Naive thymus-derived CD4-positive, alpha-beta T cell (primary cell): ENCODE measurements at regions not wholly inside any gene's neighbourhood (a gene's known extent, or its start where the extent isn't known, plus 50 kb on each side); places are given as distances from the start of the nearest gene placed in this dataset.

ENCODE experiments used
- ATAC-seq: fragments of 150-1000 bp; cut with Tn5 transposase; 2 replicates; pipeline ENCODE4 v1.10.0; 2021; ENCODE audit warnings: mild to moderate bottlenecking, moderate library complexity
- CTCF ChIA-PET: fragments of 350-600 bp; sonication (Branson Sonifier 250); formaldehyde crosslinking; loops from one replicate; lab custom pipeline; 2021; ENCODE audit warnings: antibody characterized with exemption; lab: Charles Lee
- POLR2A ChIA-PET: fragments of 350-600 bp; sonication (Branson Sonifier 250); formaldehyde crosslinking; loops from one replicate; lab custom pipeline; 2021; ENCODE audit warnings: antibody characterized with exemption, inconsistent platforms; lab: Charles Lee
- DNase-seq, 9 donors: peaks; one replicate each; pipeline versions ENCODE4 v3.0.0 to v3.0.0-alpha.2; 2020 to 2022; ENCODE audit warnings: mixed read lengths in 1 of 9
- H3K27ac ChIP-seq: one replicate; pipeline ENCODE4 v1.7.0; 2013; ENCODE audit warnings: mild to moderate bottlenecking, low read depth, low read length, moderate library complexity
- H3K27me3 ChIP-seq, 2 donors: one replicate each; pipeline ENCODE4 v1.7.0; 2013; ENCODE audit warnings: low read length in 2 of 2, mild to moderate bottlenecking in 2 of 2, moderate library complexity in 2 of 2; ENCODE audit not compliant: control insufficient read depth in 2 of 2, insufficient read depth in 2 of 2
- H3K36me3 ChIP-seq, 3 experiments: 1 replicate in 2 of 3; 2 replicates in 1 of 3; pipeline ENCODE4 v1.7.0; 2013; ENCODE audit warnings: low read length in 3 of 3, mild to moderate bottlenecking in 3 of 3, moderate library complexity in 1 of 3; ENCODE audit not compliant: insufficient read depth in 3 of 3, control insufficient read depth in 2 of 3
- H3K4me1 ChIP-seq, 2 donors: one replicate each; pipeline ENCODE4 v1.7.0; 2013; ENCODE audit warnings: low read length in 2 of 2, mild to moderate bottlenecking in 2 of 2, moderate library complexity in 1 of 2; ENCODE audit not compliant: control insufficient read depth in 2 of 2, insufficient read depth in 2 of 2
- H3K4me3 ChIP-seq: 2 replicates; pipeline ENCODE4 v1.7.0; 2013; ENCODE audit warnings: mild to moderate bottlenecking, low read length
- H3K9me3 ChIP-seq, 3 experiments: 1 replicate in 2 of 3; 2 replicates in 1 of 3; pipeline ENCODE4 v1.7.0; 2013; ENCODE audit warnings: low read length in 3 of 3; ENCODE audit not compliant: control insufficient read depth in 2 of 3
- H3K27ac Mint-ChIP-seq, 9 donors: one replicate each; pipeline ENCODE4 v1.8.0; 2020 to 2022; ENCODE audit warnings: mixed read lengths in 9 of 9, mild to moderate bottlenecking in 8 of 9, moderate library complexity in 5 of 9, inconsistent platforms in 2 of 9
- H3K27me3 Mint-ChIP-seq, 5 donors: one replicate each; pipeline ENCODE4 v1.8.0; 2021 to 2022; ENCODE audit warnings: mixed read lengths in 5 of 5, mild to moderate bottlenecking in 1 of 5
- H3K36me3 Mint-ChIP-seq, 5 donors: one replicate each; pipeline ENCODE4 v1.8.0; 2020 to 2022; ENCODE audit warnings: mixed read lengths in 5 of 5, mild to moderate bottlenecking in 3 of 5, inconsistent platforms in 1 of 5
- H3K4me1 Mint-ChIP-seq, 7 donors: one replicate each; pipeline ENCODE4 v1.8.0; 2020 to 2022; ENCODE audit warnings: mixed read lengths in 7 of 7, mild to moderate bottlenecking in 3 of 7, inconsistent platforms in 1 of 7
- H3K4me3 Mint-ChIP-seq, 10 donors: one replicate each; pipeline ENCODE4 v1.8.0; 2020 to 2022; ENCODE audit warnings: mild to moderate bottlenecking in 10 of 10, mixed read lengths in 10 of 10, moderate library complexity in 6 of 10, inconsistent platforms in 2 of 10
- H3K9me3 Mint-ChIP-seq, 11 donors: one replicate each; pipeline ENCODE4 v1.8.0; 2020 to 2022; ENCODE audit warnings: mixed read lengths in 11 of 11, mild to moderate bottlenecking in 4 of 11, inconsistent platforms in 1 of 11, moderate library complexity in 1 of 11
- intact Hi-C, 2 donors: fragments of 100-400 bp; cut with micrococcal nuclease; formaldehyde crosslinking; loops; one replicate each; pipeline ENCODE4 v1.15.1; 2023

- H3K4me1 Mint-ChIP-seq, result no peaks in the 10 kb centered on the region
Observed at GRCh38 chr10:107498983-107499382, 334.5 kb upstream of the SORCS1 start.

DNA sequence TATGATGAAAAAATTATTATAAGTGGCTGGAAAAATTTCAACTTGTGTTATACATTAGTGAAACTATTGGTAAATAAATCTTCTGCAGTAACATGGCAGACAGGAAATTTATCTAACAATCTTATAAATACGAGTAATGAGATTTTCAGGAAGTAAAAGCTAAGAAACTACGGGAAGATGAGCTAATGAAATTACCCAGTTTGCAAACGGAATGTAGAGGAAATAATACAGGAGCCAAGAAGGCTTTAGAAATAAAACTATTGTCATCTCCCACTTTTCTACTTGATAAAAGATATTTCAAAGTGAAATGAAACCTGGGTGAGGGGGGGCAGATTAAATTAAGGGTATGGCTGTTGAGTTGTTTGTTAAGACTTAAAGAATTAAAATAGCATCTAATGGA is 332.5 kb upstream of the SORCS1 start:
- Mint-ChIP-seq H3K4me1 (no peaks in the 10 kb centered on the region), H3K27ac (no peak overlapping the region), H3K27me3 (no peaks in the 10 kb centered on the region), H3K4me3 (no peak overlapping the region), H3K9me3 (peaks cover 0 to 24% (median 8%) of the 10 kb centered on the region in 11 donors), H3K36me3 (no peaks in the 10 kb centered on the region)
- no peak for DNase-seq
- Histone ChIP-seq H3K27ac (no peak overlapping the region), H3K4me3 (no peak overlapping the region), H3K36me3 (no peaks in the 10 kb centered on the region), H3K27me3 (no peaks in the 10 kb centered on the region), H3K9me3 (no peaks in the 10 kb centered on the region), H3K4me1 (no peaks in the 10 kb centered on the region)
- ChIA-PET CTCF (no interaction called here), POLR2A (no interaction called here)
- intact Hi-C loops, result no loop called here
- no peak for ATAC-seq

More at GRCh38 chr10:107498983-107499382, 334.5 kb upstream of the SORCS1 start:
- H3K27me3 Mint-ChIP-seq, result no peaks in the 10 kb centered on the region
- H3K9me3 Mint-ChIP-seq, result peaks cover 0 to 26% (median 11%) of the 10 kb centered on the region in 11 donors
- ChIA-PET CTCF (no interaction called here), POLR2A (no interaction called here)
- no peaks in the 10 kb centered on the region for H3K4me1 ChIP-seq
- no peaks in the 10 kb centered on the region for H3K36me3 ChIP-seq
- no peak overlapping the region for H3K27ac Mint-ChIP-seq
- no peak overlapping the region for H3K4me3 Mint-ChIP-seq
- intact Hi-C loops, result no loop called here
- no peaks in the 10 kb centered on the region for H3K36me3 Mint-ChIP-seq
- ATAC-seq, result no peak
- H3K4me3 ChIP-seq, result no peak overlapping the region
- H3K27me3 ChIP-seq, result no peaks in the 10 kb centered on the region
- H3K9me3 ChIP-seq, result peaks cover 0 to 6% (median 0%) of the 10 kb centered on the region in 3 experiments
- no peak overlapping the region for H3K27ac ChIP-seq
- no peak for DNase-seq

DNA sequence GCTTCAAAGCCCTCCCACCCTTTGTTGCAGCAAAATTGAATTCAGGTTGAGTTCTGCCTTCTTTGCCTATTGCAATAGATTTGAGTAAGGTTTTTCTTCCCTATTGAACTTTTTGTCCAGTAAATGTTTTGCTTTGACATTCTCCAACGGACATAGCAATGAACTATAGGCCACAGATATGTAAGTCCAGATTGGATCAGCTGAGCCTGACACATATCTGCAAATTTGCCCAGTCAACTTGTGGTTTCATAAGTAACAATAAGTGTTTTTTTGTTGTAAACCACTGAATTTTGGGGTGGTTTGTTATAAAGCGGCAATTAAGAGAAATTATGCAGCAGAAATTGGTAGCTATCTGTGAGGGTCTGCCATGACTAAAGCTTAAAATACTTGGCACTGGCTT is 332.1 kb upstream of the SORCS1 start:
- H3K36me3 Mint-ChIP-seq, result no peaks in the 10 kb centered on the region
- Histone ChIP-seq H3K27ac (no peak overlapping the region), H3K9me3 (no peaks in the 10 kb centered on the region), H3K36me3 (no peaks in the 10 kb centered on the region), H3K4me1 (no peaks in the 10 kb centered on the region), H3K27me3 (no peaks in the 10 kb centered on the region), H3K4me3 (no peak overlapping the region)
- H3K4me3 Mint-ChIP-seq, result no peak overlapping the region
- ChIA-PET POLR2A (no interaction called here), CTCF (no interaction called here)
- no peaks in the 10 kb centered on the region for H3K4me1 Mint-ChIP-seq
- intact Hi-C loops, result no loop called here
- ATAC-seq (no peak), DNase-seq (no peak)
- H3K27ac Mint-ChIP-seq, result no peak overlapping the region
- no peaks in the 10 kb centered on the region for H3K27me3 Mint-ChIP-seq
- peaks cover 0 to 23% (median 7%) of the 10 kb centered on the region in 11 donors for H3K9me3 Mint-ChIP-seq

- POLR2A ChIA-PET, result no interaction called here
Observed at GRCh38 chr10:107492389-107492788, 327.9 kb upstream of the SORCS1 start.

DNA sequence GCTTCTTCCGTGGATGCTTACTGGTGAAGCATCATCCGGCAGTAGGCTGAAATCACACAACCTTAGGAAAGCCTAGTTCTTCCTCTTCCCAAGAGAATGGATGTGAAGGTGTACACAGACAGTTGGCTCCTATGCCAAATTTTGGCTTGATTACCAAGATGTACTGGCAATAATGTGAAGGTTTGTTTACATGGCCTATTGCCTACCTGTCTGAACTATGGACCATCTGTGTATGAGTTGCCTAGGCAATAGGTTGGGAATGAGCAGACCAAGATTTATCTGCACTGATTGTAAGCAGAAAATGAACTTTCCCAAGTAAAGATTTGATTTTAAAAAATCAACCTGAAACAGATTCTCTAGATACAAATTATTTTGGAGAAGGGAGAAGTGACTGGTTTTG is 325.9 kb upstream of the SORCS1 start:
- no peaks in the 10 kb centered on the region for H3K4me1 ChIP-seq
- Mint-ChIP-seq H3K27ac (no peak overlapping the region), H3K36me3 (no peaks in the 10 kb centered on the region), H3K27me3 (no peaks in the 10 kb centered on the region), H3K9me3 (peaks cover 0 to 20% (median 2%) of the 10 kb centered on the region in 11 donors), H3K4me3 (no peak overlapping the region), H3K4me1 (no peaks in the 10 kb centered on the region)
- H3K4me3 ChIP-seq, result no peak overlapping the region
- intact Hi-C loops, result no loop called here
- no peaks in the 10 kb centered on the region for H3K9me3 ChIP-seq
- no peak for DNase-seq
- no peaks in the 10 kb centered on the region for H3K36me3 ChIP-seq
- no peaks in the 10 kb centered on the region for H3K27me3 ChIP-seq
- ChIA-PET POLR2A (no interaction called here), CTCF (no interaction called here)
- no peak for ATAC-seq
- H3K27ac ChIP-seq, result no peak overlapping the region

More at GRCh38 chr10:107492389-107492788, 327.9 kb upstream of the SORCS1 start:
- intact Hi-C loops, result no loop called here
- Mint-ChIP-seq H3K36me3 (no peaks in the 10 kb centered on the region), H3K27ac (no peak overlapping the region), H3K4me3 (no peak overlapping the region), H3K27me3 (no peaks in the 10 kb centered on the region), H3K4me1 (no peaks in the 10 kb centered on the region), H3K9me3 (peaks cover 0 to 26% (median 3%) of the 10 kb centered on the region in 11 donors)
- Histone ChIP-seq H3K36me3 (no peaks in the 10 kb centered on the region), H3K27ac (no peak overlapping the region), H3K27me3 (no peaks in the 10 kb centered on the region), H3K4me3 (no peak overlapping the region), H3K9me3 (no peaks in the 10 kb centered on the region), H3K4me1 (no peaks in the 10 kb centered on the region)
- CTCF ChIA-PET, result no interaction called here
- DNase-seq (no peak), ATAC-seq (no peak)

DNA sequence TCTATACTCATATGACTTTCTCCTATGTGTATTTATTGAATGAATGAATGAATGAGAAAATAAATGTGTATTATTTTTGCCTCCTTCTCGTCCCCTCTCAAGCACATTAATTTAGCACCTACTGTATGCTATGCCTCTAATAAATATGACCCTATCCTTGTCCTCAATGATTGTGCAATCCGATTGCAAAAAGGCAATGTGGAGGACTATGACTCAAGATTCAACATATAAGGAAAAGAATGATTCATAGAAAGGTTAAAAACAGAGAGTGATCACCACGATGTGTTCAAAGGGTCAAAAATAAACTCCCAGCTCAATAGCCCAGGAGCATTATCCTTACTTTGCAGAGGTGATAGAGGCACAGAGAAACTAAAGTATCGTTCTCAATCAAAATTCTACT is 322.8 kb upstream of the SORCS1 start:
- no peak for ATAC-seq
- no peak overlapping the region for H3K4me3 Mint-ChIP-seq
- Histone ChIP-seq H3K27ac (no peak overlapping the region), H3K36me3 (no peaks in the 10 kb centered on the region), H3K9me3 (no peaks in the 10 kb centered on the region), H3K4me3 (no peak overlapping the region), H3K27me3 (no peaks in the 10 kb centered on the region), H3K4me1 (no peaks in the 10 kb centered on the region)
- no peaks in the 10 kb centered on the region for H3K27me3 Mint-ChIP-seq
- ChIA-PET CTCF (no interaction called here), POLR2A (no interaction called here)
- intact Hi-C loops, result no loop called here
- no peak for DNase-seq
- no peaks in the 10 kb centered on the region for H3K36me3 Mint-ChIP-seq
- no peak overlapping the region for H3K27ac Mint-ChIP-seq
- no peaks in the 10 kb centered on the region for H3K4me1 Mint-ChIP-seq
- H3K9me3 Mint-ChIP-seq, result peaks cover 0 to 22% (median 3%) of the 10 kb centered on the region in 11 donors

- no peaks in the 10 kb centered on the region for H3K36me3 ChIP-seq
- no peak overlapping the region for H3K4me3 ChIP-seq
- no peaks in the 10 kb centered on the region for H3K27me3 Mint-ChIP-seq
- H3K27ac ChIP-seq, result no peak overlapping the region
- no peaks in the 10 kb centered on the region for H3K36me3 Mint-ChIP-seq
- ChIA-PET POLR2A (no interaction called here), CTCF (no interaction called here)
- no peaks in the 10 kb centered on the region for H3K9me3 ChIP-seq
- H3K4me1 ChIP-seq, result no peaks in the 10 kb centered on the region
- peaks cover 0 to 23% (median 4%) of the 10 kb centered on the region in 11 donors for H3K9me3 Mint-ChIP-seq
- H3K4me1 Mint-ChIP-seq, result no peaks in the 10 kb centered on the region
- no peak overlapping the region for H3K27ac Mint-ChIP-seq
- intact Hi-C loops, result no loop called here
- ATAC-seq, result no peak
- DNase-seq, result no peak
- H3K27me3 ChIP-seq, result no peaks in the 10 kb centered on the region
- no peak overlapping the region for H3K4me3 Mint-ChIP-seq
Observed at GRCh38 chr10:107485019-107485418, 320.5 kb upstream of the SORCS1 start.
